Breast epithelium (tissue), 3 donors: ENCODE measurements at regions not wholly inside any gene's neighbourhood (a gene's known extent, or its start where the extent isn't known, plus 50 kb on each side); places are given as distances from the start of the nearest gene placed in this dataset.

Source experiments
- CTCF ChIP-seq, 3 donors: fragments of 450-650 bp; IDR thresholded peaks; one replicate each; pipeline ENCODE4 v1.5.1; 2016 to 2017; ENCODE audit warnings: antibody characterized with exemption in 3 of 3, mild to moderate bottlenecking in 3 of 3, moderate library complexity in 3 of 3
- POLR2A ChIP-seq: fragments of 450-650 bp; IDR thresholded peaks from one replicate; pipeline ENCODE4 v1.6.1; 2016; ENCODE audit warnings: antibody characterized with exemption, mild to moderate bottlenecking, moderate library complexity
- POLR2AphosphoS5 ChIP-seq, 3 donors: sonication (generic); formaldehyde crosslinking; IDR thresholded peaks; one replicate each; pipeline ENCODE4 v1.6.1; 2017; ENCODE audit warnings: antibody characterized with exemption in 3 of 3

GRCh38 chr5:60209146-60209840, 315.8 kb upstream of the PDE4D start:
- TF ChIP-seq CTCF (IDR thresholded peaks at IDR 0.05) = no peak
- no peak for TF ChIP-seq POLR2AphosphoS5 (IDR thresholded peaks at IDR 0.05)
- no peak for TF ChIP-seq POLR2A
